ENCODE measurements at regions not wholly inside any gene's neighbourhood (a gene's known extent, or its start where the extent isn't known, plus 50 kb on each side); places are given as distances from the start of the nearest gene placed in this dataset.

GRCh38 chr20:57909763-57910331 lies 200.0 kb upstream of the PMEPA1 start:
- FAIRE-seq: no peak

- FAIRE-seq: no peak
Measured at GRCh38 chr20:57908704-57909630, 199.2 kb upstream of the PMEPA1 start.

GRCh38 chr20:57908226-57908625 lies 198.4 kb upstream of the PMEPA1 start:
- FAIRE-seq: no peak

- FAIRE-seq: no peak
Measured at GRCh38 chr20:57907131-57908000, 197.6 kb upstream of the PMEPA1 start.

- FAIRE-seq: no peak
Measured at GRCh38 chr20:57905448-57905847, 195.6 kb upstream of the PMEPA1 start.

- FAIRE-seq: no peak
Measured at GRCh38 chr20:57904314-57905105, 194.7 kb upstream of the PMEPA1 start.

GRCh38 chr20:57902473-57902872 lies 192.7 kb upstream of the PMEPA1 start:
- FAIRE-seq: no peak

- FAIRE-seq: no peak
Measured at GRCh38 chr20:57901526-57901925, 191.7 kb upstream of the PMEPA1 start.

GRCh38 chr20:57900226-57900905 lies 190.6 kb upstream of the PMEPA1 start:
- no peak for FAIRE-seq

GRCh38 chr20:57899554-57899953 lies 189.7 kb upstream of the PMEPA1 start:
- no peak for FAIRE-seq

GRCh38 chr20:57898332-57898731 lies 188.5 kb upstream of the PMEPA1 start:
- FAIRE-seq: no peak

GRCh38 chr20:57897891-57898290 lies 188.1 kb upstream of the PMEPA1 start:
- no peak for FAIRE-seq

GRCh38 chr20:57897156-57897874 lies 187.5 kb upstream of the PMEPA1 start:
- FAIRE-seq: no peak

- no peak for FAIRE-seq
Measured at GRCh38 chr20:57896563-57896962, 186.7 kb upstream of the PMEPA1 start.

GRCh38 chr20:57896017-57896416 lies 186.2 kb upstream of the PMEPA1 start:
- FAIRE-seq: no peak

- FAIRE-seq: no peak
Measured at GRCh38 chr20:57895161-57895855, 185.5 kb upstream of the PMEPA1 start.

GRCh38 chr20:57894522-57894921 lies 184.7 kb upstream of the PMEPA1 start:
- no peak for FAIRE-seq

GRCh38 chr20:57894096-57894495 lies 184.3 kb upstream of the PMEPA1 start:
- no peak for FAIRE-seq

- FAIRE-seq: no peak
Measured at GRCh38 chr20:57893366-57893999, 183.7 kb upstream of the PMEPA1 start.

- no peak for FAIRE-seq
Measured at GRCh38 chr20:57892471-57892870, 182.7 kb upstream of the PMEPA1 start.
